K562 (cell line): ENCODE measurements at regions not wholly inside any gene's neighbourhood (a gene's known extent, or its start where the extent isn't known, plus 50 kb on each side); places are given as distances from the start of the nearest gene placed in this dataset.

Source experiments
- BACH1 ChIP-seq: fragments of 200-800 bp; sonication (Bioruptor generic); IDR thresholded peaks from 2 replicates; pipeline ENCODE4 v1.6.1; 2016; ENCODE audit warnings: missing genetic modification characterization, missing compliant biosample characterization
- CHCHD3 ChIP-seq: fragments of 250-450 bp; sonication (Bioruptor Pico); IDR thresholded peaks from 2 replicates; pipeline ENCODE4 v2.1.2; 2022; ENCODE audit warnings: mild to moderate bottlenecking
- POLR2A ChIP-seq: fragments of 450-650 bp; conservative IDR thresholded peaks from 2 replicates; pipeline ENCODE4 v1.6.1; 2016
- SMARCA4 ChIP-seq: fragments of 450-650 bp; IDR thresholded peaks from 2 replicates; pipeline ENCODE4 v1.6.1; 2016
- TF ChIP-seq, protein P1 (sequence below), 3 experiments: IDR thresholded peaks in 2 of 3; conservative IDR thresholded peaks in 1 of 3; 2 replicates each; pipeline ENCODE4 v1.5.1; 2011 to 2012; ENCODE audit warnings: low read length in 3 of 3, mild to moderate bottlenecking in 3 of 3, control low read depth in 2 of 3, improper control_type of control experiment in 1 of 3, inconsistent platforms in 1 of 3, low read depth in 1 of 3, mixed read lengths in 1 of 3, moderate library complexity in 1 of 3; ENCODE audit not compliant: insufficient read depth in 2 of 3

DNA sequence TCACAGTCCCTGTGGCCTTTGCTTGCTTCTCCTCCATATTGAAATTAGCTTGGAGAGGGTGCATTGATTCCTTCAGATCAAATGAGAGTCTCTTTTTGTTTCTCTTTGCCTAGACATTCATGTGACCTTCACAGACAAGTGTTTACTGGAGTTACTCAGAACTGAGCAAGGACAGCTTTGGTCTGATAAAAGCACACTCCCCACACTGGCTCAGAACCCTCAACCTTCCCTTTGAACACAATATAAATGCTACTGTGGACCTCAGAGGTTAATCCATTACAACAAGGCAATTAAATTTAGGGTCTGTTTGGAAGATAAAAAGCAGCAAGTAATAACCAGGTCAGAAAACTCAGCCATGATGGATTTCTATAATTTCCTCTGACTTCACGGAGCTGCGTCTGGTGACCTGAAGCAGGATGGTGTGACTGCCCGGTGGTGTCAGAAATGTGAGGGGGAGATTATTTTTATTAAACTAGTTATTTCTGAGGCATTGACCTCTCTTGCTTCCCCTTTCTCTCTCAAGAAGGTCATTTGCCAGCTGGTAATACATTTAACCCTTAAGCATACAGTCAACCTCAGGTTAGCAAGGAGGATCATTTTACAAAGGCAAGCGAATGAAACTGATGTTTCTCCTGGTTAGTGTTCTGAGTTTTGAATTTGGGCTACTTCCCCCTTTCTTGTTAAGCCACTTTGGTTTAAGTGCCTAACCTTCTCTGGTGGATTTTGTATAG is 208.2 kb downstream of the CLIC5 start:
- TF ChIP-seq POLR2A (no peak), SMARCA4 (no peak), CHCHD3 (CRISPR knock-in tag) (no peak), BACH1 (tag) (no peak)
- TF ChIP-seq, protein P1, sequence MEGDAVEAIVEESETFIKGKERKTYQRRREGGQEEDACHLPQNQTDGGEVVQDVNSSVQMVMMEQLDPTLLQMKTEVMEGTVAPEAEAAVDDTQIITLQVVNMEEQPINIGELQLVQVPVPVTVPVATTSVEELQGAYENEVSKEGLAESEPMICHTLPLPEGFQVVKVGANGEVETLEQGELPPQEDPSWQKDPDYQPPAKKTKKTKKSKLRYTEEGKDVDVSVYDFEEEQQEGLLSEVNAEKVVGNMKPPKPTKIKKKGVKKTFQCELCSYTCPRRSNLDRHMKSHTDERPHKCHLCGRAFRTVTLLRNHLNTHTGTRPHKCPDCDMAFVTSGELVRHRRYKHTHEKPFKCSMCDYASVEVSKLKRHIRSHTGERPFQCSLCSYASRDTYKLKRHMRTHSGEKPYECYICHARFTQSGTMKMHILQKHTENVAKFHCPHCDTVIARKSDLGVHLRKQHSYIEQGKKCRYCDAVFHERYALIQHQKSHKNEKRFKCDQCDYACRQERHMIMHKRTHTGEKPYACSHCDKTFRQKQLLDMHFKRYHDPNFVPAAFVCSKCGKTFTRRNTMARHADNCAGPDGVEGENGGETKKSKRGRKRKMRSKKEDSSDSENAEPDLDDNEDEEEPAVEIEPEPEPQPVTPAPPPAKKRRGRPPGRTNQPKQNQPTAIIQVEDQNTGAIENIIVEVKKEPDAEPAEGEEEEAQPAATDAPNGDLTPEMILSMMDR (IDR thresholded peaks at IDR 0.05 in 2 of 3, conservative IDR thresholded peaks at IDR 0.05 in 1 of 3; ENCODE audit: insufficient read depth in 2 of 3, low read depth in 1 of 3, low read length in 3 of 3) = no peak
